Limb (tissue), 2 donors: ENCODE measurements at regions not wholly inside any gene's neighbourhood (a gene's known extent, or its start where the extent isn't known, plus 50 kb on each side); places are given as distances from the start of the nearest gene placed in this dataset.

ENCODE experiments used
- DNase-seq, 2 donors: peaks; one replicate each; pipeline ENCODE4 v3.0.0-alpha.2; 2016; ENCODE audit errors: extremely low spot score in 2 of 2

DNA sequence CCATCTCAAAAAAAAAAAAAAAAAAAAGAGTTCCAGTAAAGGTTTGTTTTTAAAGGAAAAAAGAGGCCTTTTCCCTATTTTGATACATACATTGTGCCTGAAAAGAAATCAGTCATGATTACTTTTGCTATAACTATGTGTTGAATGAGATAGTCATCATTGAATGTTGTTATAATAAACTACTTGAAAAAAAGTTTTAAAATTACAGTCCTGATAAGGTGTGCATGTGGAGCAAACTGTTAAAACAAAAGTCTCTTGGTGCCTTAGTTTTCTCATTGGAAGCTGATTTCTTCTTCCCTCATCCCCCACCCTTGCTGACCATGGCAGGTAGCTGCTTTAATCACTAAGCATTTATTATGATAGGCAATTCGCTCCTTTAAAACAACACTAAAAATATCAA lies 172.3 kb upstream of the TBCA start:
- DNase-seq, result no peak

DNA sequence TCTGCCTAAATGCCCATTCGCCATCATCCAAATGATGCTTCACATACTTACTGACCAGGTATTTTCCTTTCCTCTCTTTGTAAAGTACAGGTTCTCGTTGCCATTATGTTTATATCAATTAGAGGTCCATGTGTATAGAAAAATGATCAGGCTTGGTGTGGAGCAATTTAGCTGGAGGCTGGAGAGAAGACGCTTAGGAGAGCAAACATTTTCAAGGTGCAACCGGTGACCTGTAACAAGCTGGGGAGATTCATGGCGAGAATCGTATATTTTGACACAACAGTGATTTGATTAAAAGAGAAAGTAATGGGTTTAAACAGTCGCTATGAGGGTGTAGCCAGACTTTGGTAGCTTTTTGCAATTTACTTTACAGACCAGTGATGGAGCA lies 170.9 kb upstream of the TBCA start:
- DNase-seq, result no peak

DNA sequence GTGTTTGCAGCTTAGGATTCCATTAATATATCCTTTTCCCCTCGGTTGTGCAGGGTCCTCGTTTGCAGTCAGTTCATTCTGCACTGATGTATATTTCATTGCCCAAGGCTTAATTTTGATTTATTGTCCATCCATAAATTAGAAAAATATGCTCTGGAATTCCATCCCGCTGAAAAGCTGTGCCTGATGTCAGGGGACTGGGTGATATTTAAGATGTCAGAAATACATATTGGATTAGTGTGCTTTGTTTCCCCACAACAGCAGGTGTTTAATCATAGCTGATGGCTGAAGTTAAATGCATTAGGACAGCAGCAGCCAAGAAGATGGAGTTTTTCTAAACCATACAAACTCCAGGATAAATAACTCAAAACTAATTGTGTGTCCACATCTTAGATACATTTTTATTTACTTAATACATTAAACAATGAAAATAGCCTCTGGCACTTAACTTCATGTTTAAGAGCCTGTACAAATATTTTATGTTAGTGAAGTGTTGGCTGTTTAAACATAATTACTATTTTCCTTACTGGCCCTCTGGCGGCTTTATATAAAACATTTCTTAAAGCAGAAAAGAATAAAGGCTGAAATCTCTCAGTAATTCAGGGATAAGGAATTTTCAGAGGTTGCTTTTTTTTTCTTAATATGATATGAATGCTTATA lies 170.4 kb upstream of the TBCA start:
- no peak for DNase-seq

DNA sequence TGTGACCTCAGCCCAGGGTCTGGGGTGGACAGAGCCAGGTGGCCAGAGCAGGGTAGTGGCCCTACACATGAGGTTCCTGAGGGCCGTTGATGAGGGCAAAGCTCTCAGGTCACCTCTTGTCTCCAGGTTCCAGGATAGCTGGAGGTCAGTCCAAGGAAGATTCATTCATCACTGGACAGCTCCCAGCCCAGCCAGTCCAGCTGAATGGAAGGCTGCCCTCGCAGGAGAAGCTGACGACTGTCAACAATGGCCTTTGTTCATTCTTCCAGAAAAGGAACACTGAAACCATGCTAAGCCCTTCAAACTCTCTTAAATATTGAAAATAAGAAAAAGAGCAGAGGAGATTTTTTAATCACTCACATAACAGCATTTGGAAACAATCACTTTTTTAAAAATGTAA lies 169.7 kb upstream of the TBCA start:
- DNase-seq, result no peak

DNA sequence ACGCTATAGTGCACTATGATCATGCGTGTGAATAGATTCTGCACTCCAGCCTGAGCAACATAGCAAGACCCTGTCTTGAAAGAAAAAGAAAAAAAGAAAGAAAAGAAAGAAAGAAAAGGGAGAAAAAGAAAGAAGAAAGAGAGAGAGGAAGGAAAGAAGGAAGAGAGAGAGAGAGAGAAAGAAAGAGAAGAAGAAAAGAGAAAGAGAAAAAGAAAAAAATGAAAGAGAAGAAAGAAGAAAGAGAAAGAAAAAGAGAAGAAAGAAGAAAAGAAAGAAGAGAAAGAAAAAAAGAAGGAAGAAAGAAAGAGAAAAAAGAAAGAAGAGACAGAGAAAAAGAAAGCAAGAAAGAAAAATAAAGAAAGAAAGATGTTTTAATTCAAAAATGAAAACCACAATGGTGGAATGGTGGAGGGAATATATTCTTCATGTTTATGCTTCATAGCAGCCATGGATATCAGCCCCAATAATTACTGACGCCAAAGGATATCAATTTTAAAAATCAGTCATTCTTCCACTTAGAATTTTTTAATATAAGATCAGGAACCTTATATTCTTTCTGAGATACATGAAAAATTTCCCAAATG lies 168.7 kb upstream of the TBCA start:
- no peak for DNase-seq

DNA sequence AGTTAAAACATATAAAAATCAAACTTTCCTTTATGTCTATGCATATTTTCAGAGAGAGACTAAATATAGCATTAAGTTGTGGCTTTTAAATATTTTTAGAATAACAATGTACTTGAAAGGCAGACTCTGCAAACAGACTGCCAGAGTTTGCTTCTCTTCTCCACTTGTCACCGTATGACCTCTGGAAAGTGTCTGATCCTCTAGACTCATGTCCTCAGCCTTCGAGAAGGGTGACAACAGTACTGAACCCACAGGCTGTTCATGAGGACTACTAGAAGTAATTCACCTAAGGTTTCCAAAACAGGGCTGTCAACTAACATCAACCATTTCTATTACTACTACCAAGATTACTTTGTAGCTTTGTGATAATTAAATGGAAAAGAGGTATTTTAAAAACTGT lies 167.7 kb upstream of the TBCA start:
- DNase-seq, result no peak

DNA sequence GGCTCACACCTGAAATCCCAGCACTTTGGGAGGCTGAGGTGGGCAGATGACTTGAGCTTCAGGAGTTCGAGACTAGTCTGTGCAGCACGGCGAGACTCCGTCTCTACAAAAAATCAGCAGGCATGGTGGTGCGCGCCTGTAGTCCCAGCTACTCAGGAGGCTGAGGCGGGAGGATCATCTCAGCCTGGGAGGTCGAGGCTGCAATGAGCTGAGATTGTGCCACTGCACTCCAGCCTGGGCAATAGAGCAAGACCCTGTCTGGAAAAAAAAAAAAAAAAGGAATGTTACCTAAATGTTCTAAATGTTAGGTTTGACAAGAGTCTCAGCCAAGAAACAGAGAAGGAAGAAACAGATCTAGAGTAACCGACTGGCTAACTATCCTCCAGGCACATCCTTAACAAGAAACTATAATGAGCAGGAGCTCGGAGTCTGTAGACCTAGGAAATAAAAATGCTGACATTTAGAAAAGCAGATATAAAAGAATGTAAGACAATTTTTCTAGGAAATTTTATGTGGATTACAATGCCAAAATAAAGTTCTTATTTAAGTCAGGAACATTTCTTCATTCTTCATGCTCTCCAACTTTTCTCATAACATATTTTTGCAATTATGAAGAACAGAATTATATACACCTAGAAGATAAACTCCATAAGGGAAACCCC lies 166.6 kb upstream of the TBCA start:
- DNase-seq, result no peak

DNA sequence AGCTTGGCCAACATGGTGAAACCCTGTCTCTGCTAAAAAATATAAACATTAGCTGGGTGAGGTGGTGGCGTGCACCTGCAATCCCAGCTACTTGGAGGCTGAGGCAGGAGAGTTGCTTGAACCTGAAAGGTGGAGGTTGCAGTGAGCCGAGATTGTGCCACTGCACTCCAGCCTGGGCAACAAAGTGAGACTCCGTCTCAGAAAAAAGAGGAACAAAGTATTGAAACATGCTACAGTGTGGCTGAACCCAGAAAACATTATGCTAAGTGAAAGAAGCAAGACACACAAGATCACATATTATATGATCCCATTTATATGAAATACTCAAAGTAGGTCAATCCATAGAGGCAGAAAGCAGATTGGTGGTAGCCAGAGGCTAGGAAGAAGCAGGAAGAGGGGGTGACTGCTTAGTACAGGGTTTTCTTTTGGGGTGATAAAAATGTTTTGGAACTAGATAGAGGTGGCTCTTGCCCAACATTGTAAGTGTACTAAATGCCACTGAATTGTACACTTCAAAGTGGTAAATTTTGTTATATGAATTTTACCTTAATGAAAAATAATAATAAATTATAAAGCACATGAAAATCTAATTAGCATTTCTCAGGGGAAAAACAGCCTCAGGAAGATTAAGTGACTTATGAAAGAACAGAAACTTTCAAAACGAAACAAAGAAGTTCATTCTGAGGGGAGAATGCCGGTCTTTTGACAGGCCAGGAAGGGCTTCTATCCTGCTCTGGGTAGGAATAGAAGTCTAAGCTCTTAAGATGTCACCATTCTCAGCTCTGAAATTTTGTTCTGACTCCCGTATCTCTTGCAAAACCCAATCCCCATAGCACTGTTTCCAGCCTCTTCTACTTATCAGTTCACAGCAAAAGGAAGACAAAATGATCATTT lies 161.1 kb upstream of the TBCA start:
- no peak for DNase-seq

DNA sequence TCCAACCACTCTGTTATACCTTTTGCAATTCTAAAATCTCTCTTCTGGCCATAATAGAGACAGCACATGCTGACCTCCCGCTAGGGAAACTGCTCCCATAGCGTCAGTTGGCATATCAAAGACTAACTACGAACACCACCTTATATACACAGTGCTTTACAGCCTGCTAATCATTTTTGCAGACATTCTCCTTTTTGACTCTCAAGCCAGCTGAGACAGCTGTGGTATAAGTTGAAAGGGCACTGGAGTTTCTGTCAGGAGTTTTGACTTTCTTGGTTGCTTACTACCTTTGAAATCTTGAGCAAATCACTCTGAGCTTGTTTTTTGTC lies 160.2 kb upstream of the TBCA start:
- no peak for DNase-seq

DNA sequence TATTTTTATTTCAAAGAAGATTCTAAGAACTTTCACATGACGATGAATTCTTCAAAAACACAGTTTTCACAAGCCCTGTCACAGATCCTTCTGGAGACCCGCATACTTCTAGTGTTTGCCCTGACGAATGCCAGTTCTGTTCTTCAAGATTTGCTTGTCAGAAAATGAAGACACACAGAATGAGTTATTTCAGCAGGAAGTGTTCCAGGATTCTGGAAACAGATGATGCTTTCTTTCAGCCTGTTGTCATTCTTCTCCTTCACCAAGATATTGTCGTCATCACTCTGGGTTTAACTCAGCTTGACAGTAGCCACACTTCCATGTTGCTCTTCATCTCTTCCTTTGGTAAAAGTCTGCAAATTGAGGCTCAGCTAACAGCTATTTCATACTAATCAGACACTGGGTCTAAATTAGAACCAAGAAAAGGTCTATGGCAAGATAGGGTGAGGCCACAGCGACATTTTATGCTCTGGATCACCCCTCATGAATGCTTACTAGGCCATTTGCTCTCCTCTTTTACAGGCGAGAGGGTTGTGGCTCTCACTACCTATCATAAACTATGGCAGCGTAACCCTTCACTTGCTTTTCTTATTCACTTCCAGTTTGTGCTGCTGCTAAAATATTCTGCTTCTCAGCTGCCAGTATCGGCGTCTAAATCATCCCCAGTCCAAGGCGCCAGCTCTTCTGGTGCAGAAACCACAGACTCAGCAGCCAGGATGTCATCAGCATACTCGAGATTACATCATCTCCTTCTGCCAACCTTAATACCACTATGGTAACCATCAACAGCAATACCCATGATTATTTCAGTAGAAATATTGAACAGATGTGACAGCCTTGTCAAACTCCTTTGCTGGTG lies 159.6 kb upstream of the TBCA start:
- DNase-seq, result no peak

DNA sequence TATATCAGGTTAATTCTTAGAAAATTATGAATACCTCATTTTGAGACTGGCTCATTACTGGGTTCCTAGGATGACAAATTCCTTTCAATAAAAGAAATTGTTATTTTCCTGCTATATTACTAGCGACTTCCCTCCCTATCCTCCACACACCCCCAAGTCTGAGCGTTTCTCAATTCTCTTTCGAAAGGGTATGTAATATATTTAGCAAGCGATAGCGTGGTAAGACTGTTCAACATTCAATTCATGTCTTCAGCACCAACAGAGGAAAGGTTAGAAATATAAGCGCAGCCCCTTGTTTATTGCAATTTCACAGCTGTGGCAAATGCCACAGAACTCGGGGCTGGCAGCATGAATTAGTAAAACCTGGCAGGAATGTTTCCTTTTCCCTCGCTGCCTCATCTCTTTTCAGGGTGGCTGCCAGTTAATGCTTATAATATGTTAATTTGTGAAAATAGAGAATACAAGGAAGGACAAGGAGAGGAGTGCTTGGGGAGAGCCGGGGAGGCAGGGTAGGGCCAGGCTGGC lies 152.7 kb upstream of the TBCA start:
- DNase-seq, result no peak

DNA sequence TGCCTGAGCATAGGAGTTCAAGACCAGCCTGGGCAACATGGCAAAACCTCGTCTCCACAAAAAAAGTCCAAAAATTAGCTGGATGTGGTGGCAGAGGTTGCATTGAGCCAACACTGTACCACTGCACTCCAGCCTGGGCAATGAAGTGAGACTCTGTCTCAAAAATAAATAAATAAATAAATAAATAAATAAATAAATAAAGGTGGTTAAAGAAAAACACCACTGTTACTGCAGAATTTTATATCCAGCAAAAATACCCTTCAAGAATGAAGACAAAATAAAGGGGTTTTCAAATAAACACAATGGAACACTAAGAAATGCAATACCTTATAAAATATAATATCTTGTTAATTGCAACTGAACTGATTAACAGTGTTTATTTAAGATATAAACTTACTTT lies 150.2 kb upstream of the TBCA start:
- DNase-seq, result no peak

DNA sequence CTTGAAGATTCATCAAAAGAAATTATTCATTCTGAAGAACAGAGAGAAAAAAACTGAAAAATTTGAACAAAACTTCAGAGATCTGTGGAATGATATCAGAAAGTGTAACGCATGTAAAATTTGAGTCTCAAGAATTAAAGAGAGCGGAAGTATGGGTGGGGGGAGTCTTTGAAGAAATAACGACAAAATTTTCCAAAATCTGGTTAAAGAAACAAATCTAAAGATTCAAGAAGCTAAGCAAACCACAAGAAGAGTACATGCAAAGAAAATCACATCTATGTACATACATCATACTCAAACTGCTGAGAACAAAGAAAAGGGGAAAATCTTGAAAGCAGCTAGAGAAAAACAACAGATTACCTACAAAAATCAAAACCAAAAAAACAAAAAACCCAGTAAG lies 149.4 kb upstream of the TBCA start:
- no peak for DNase-seq

DNA sequence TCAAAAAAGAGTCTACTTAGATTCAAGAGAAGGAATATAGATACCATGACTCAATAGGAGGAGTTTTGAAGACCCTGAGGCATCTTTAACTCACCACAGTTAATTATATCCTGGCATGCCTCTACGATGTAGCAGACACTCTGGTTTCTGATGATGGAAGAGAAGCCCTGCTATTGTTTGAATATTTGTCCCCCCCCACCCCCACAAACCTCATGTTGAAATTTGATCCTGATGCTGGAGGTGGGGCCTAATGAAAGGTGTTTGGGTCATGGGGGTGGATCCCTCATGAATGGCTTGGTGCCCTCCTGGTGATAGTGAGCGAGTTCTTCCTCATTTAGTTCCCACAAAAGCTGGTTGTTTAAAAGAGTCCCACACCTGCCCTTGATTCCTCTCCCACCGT lies 147.9 kb upstream of the TBCA start:
- no peak for DNase-seq

DNA sequence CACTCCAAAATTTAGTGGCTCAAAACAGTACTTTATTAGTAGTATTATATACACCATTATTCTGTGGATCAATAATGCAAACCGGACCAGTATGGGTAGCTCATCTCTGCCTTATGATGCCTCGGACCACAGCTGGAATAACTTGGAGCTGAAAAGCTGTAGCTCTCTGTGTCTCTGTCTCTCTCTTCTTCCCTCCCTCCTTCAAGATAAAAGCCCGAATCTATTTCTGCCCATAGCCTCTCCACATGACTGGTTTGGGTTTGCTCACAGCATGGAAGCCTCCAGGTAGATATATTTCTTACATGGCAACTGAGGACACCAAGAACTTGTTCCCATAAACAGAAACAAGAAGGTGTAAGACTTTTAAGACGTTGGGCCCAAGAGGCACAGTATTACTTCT lies 147.5 kb upstream of the TBCA start:
- no peak for DNase-seq

DNA sequence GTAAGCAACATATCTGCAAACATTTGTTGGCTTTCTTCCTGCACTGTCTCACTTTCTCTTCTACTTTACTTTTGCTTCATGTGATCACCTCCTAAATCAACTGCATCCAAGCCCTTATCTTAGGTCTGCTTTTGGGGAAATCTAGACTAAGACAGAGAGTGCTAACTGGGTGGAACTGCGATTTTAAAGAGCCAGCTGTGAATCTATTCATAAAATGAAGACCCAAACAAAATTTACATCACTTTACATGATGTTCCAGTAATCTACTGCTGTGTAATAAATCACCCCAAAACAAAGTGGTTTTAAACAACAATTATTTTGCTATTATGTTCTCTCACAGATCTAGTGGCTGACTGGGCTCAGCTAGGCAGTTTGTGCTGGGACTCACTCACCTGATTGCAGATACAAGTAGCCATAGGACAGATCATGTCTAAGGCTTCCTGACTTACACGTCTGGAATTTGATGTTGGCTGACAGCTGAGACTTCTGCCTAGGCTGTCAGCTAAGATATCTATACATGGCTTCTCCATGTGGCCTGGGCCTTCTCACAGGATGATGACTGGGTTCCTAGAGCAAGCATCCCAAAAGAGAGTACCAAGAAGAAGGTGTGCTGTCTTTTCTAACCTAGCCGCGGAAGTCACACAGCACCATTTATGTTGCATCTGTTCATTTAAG lies 145.1 kb upstream of the TBCA start:
- DNase-seq, result no peak

DNA sequence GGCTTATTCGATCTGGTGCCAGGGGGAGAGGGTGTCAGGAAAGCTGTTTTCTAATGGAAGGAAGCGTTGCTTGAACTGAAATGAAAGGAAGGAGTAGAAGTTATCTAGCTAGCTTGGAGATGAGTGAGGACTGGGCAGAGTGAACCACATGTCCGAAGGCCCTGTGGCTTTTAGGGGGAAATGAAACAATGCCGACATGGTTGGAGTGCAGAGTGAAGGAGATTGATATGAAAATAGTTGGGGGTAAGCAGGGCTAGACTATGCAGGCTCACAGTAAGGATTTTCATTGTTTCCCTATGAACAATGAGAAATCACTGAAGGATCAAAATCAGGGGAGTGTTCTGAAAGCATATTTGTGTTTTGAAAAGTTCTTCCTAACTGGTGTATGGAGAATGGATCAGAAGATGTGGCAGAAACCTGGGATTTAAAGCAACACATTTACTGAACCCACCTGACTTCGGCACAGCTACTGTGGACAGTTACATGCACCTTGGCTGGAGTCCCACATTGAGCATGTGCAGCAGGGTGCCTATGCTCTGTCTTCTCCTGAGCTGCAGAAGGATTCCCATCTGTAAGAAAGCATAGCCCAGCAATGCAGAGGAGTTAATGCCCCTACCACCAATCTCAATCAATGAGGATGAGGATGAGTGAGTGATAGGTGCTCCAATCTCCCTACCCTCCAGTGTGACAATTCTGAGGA lies 144.4 kb upstream of the TBCA start:
- DNase-seq, result no peak

DNA sequence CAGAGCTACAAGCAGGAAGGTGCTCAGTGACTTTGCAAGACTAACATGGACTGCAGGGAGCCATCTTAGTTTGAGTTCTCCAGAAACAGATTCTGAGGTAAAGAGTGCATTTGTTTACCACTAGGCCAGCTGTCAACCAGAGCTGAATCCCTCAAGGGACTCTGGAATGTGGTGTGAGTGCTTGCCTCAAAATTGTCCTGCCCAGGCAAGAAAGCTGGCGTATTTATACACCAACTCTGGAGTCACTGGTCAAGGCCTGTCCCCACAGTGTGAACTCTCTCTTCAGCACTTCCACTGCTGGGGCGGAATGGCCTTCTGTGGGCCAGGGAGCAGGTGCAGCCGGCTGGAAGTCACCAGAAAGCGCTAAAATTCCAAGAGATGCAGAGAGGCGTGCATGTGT lies 139.2 kb upstream of the TBCA start:
- DNase-seq, result no peak

DNA sequence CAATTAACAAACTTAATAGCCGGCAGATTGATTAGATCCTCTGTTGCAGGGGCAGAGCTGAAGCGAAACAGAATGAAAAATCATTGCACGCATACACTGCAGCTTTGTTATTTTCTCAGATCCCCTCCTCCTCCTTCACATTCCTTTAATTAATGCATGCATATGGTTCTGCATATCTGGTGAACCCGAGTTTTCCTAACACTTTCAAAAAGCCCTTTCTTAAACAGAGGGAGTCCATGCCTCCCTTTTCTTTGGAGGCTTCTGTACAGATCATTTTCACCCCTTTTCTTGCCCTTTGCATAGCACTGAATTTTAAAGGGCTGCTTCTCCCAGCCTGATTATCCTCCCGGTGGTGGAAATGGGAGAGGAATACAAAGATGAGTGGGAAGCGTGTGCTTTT lies 136.6 kb upstream of the TBCA start:
- no peak for DNase-seq

DNA sequence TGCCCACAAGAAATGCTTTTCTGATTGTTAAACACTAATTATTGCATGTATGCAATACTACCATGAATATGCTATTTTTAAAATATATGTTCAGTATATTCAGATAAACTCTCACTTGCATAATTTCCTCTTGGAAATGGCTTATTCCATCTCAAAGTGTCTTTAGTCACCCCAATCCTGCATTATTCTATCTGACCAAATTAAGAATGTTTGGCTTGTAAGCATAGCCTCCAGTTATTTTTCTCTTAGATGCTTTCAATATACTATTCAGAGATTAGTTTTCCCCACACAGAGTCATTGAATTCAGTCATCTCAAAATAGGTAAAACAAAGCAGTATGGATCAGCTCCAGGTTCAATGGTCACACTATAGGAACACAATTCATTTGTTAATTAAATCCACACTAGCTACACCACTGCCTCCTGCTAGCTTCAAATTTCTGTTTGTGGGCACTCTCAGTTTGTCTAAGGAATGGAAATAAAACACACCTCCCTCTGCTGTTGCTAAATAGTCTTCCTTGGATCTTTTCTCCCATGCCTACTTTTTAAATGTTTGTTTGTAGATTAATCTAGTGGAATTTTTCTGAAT lies 134.6 kb upstream of the TBCA start:
- no peak for DNase-seq
